ENCODE measurements at regions not wholly inside any gene's neighbourhood (a gene's known extent, or its start where the extent isn't known, plus 50 kb on each side); places are given as distances from the start of the nearest gene placed in this dataset.

GRCh38 chr13:47809411-47809810 is 191.7 kb downstream of the SUCLA2 start:
- H4K20me1 ChIP-seq (ENCODE audit: low read depth, low read length) = no peaks in the 10 kb centered on the region
- H3K79me2 ChIP-seq (ENCODE audit: insufficient read depth, low read length) = no peaks in the 10 kb centered on the region
- no peaks in the 10 kb centered on the region for H3K9me3 ChIP-seq (ENCODE audit: insufficient read depth, low read length)
- no peak overlapping the region for H3K9ac ChIP-seq (ENCODE audit: low read length)
- no peak overlapping the region for H3K27ac ChIP-seq (ENCODE audit: low read depth, low read length)
- H3K4me3 ChIP-seq (ENCODE audit: insufficient read depth, low read length, poor library complexity, severe bottlenecking) = no peak overlapping the region
- H3K9me2 ChIP-seq (replicated peaks; ENCODE audit: insufficient read depth, low read length) = no peaks in the 10 kb centered on the region
- no peaks in the 10 kb centered on the region for H3F3A ChIP-seq (ENCODE audit: insufficient read depth)
- no peaks in the 10 kb centered on the region for H3K36me3 ChIP-seq (ENCODE audit: low read length)
- H3K4me2 ChIP-seq (ENCODE audit: low read depth, low read length, poor library complexity, severe bottlenecking) = no peak overlapping the region
- no peak overlapping the region for H2AFZ ChIP-seq (ENCODE audit: low read depth, low read length, severe bottlenecking)
- no peak for TF ChIP-seq CTCF (IDR thresholded peaks at IDR 0.05; ENCODE audit: insufficient read depth, low read length, poor library complexity, severe bottlenecking)
- TF ChIP-seq EZH2phosphoT487 (conservative IDR thresholded peaks at IDR 0.05; ENCODE audit: low read length) = no peak
- no peaks in the 10 kb centered on the region for H3K27me3 ChIP-seq (ENCODE audit: low read length)

- no peak overlapping the region for H3K4me2 ChIP-seq (ENCODE audit: low read depth, low read length, poor library complexity, severe bottlenecking)
- no peaks in the 10 kb centered on the region for H3K9me2 ChIP-seq (replicated peaks; ENCODE audit: insufficient read depth, low read length)
- no peaks in the 10 kb centered on the region for H3K79me2 ChIP-seq (ENCODE audit: insufficient read depth, low read length)
- H3K27me3 ChIP-seq (ENCODE audit: low read length) = no peaks in the 10 kb centered on the region
- no peaks in the 10 kb centered on the region for H3K36me3 ChIP-seq (ENCODE audit: low read length)
- TF ChIP-seq EZH2phosphoT487 (conservative IDR thresholded peaks at IDR 0.05; ENCODE audit: low read length) (no peak), CTCF (IDR thresholded peaks at IDR 0.05; ENCODE audit: insufficient read depth, low read length, poor library complexity, severe bottlenecking) (no peak)
- no peaks in the 10 kb centered on the region for H3F3A ChIP-seq (ENCODE audit: insufficient read depth)
- no peak overlapping the region for H3K9ac ChIP-seq (ENCODE audit: low read length)
- no peak overlapping the region for H3K4me3 ChIP-seq (ENCODE audit: insufficient read depth, low read length, poor library complexity, severe bottlenecking)
- H3K27ac ChIP-seq (ENCODE audit: low read depth, low read length) = no peak overlapping the region
- H3K9me3 ChIP-seq (ENCODE audit: insufficient read depth, low read length) = no peaks in the 10 kb centered on the region
- H4K20me1 ChIP-seq (ENCODE audit: low read depth, low read length) = no peaks in the 10 kb centered on the region
- no peak overlapping the region for H2AFZ ChIP-seq (ENCODE audit: low read depth, low read length, severe bottlenecking)
Measured at GRCh38 chr13:47803131-47803530, 197.9 kb downstream of the SUCLA2 start.

- H3K9ac ChIP-seq (ENCODE audit: low read length) = no peak overlapping the region
- no peak overlapping the region for H3K4me3 ChIP-seq (ENCODE audit: insufficient read depth, low read length, poor library complexity, severe bottlenecking)
- no peak overlapping the region for H3K4me2 ChIP-seq (ENCODE audit: low read depth, low read length, poor library complexity, severe bottlenecking)
- H3K79me2 ChIP-seq (ENCODE audit: insufficient read depth, low read length) = no peaks in the 10 kb centered on the region
- no peaks in the 10 kb centered on the region for H3F3A ChIP-seq (ENCODE audit: insufficient read depth)
- no peak for TF ChIP-seq CTCF (IDR thresholded peaks at IDR 0.05; ENCODE audit: insufficient read depth, low read length, poor library complexity, severe bottlenecking)
- TF ChIP-seq EZH2phosphoT487 (conservative IDR thresholded peaks at IDR 0.05; ENCODE audit: low read length) = no peak
- H4K20me1 ChIP-seq (ENCODE audit: low read depth, low read length) = no peaks in the 10 kb centered on the region
- no peaks in the 10 kb centered on the region for H3K9me3 ChIP-seq (ENCODE audit: insufficient read depth, low read length)
- no peak overlapping the region for H2AFZ ChIP-seq (ENCODE audit: low read depth, low read length, severe bottlenecking)
- H3K9me2 ChIP-seq (replicated peaks; ENCODE audit: insufficient read depth, low read length) = no peaks in the 10 kb centered on the region
- H3K27me3 ChIP-seq (ENCODE audit: low read length) = no peaks in the 10 kb centered on the region
- no peak overlapping the region for H3K27ac ChIP-seq (ENCODE audit: low read depth, low read length)
- no peaks in the 10 kb centered on the region for H3K36me3 ChIP-seq (ENCODE audit: low read length)
Measured at GRCh38 chr13:47801555-47801954, 199.5 kb downstream of the SUCLA2 start.
